Right lobe of liver (tissue), 6 donors: ENCODE measurements at regions not wholly inside any gene's neighbourhood (a gene's known extent, or its start where the extent isn't known, plus 50 kb on each side); places are given as distances from the start of the nearest gene placed in this dataset.

Source experiments
- ATAC-seq, 4 donors: fragments of 200-7000 bp; cut with Tn5 transposase; one replicate each; pipeline ENCODE4 v1.9.1; 2020; ENCODE audit warnings: mild to moderate bottlenecking in 4 of 4, moderate library complexity in 4 of 4
- DNase-seq, 3 donors: peaks; one replicate each; pipeline ENCODE4 v3.0.0-alpha.2; 2020
- H3K27ac ChIP-seq, 3 donors: fragments of 200-600 bp; one replicate each; pipeline ENCODE4 v1.8.0; 2022
- H3K27me3 ChIP-seq, 2 donors: fragments of 200-600 bp; one replicate each; pipeline ENCODE4 v1.8.0; 2022
- H3K36me3 ChIP-seq, 4 donors: fragments of 200-600 bp; sonication (generic) in 1 of 4; one replicate each; pipeline versions ENCODE4 v1.5.1 to v1.8.0; 2017 to 2022; ENCODE audit warnings: control low read depth in 1 of 4
- H3K4me1 ChIP-seq, 4 donors: fragments of 200-600 bp; sonication (generic) in 1 of 4; one replicate each; pipeline versions ENCODE4 v1.5.1 to v1.8.0; 2017 to 2022; ENCODE audit warnings: control low read depth in 1 of 4
- H3K4me3 ChIP-seq, 3 donors: fragments of 200-600 bp; one replicate each; pipeline ENCODE4 v1.8.0; 2022
- H3K9me3 ChIP-seq, 4 donors: fragments of 200-600 bp; sonication (generic) in 1 of 4; one replicate each; pipeline versions ENCODE4 v1.5.1 to v1.8.0; 2017 to 2022; ENCODE audit warnings: control low read depth in 1 of 4
- POLR2A ChIP-seq: fragments of 450-650 bp; IDR thresholded peaks from one replicate; pipeline ENCODE4 v1.6.1; 2017; ENCODE audit warnings: antibody characterized with exemption, mild to moderate bottlenecking
- WGBS: methylation state at CpG from one replicate; pipeline ENCODE4 v1.1.6; 2018; ENCODE audit warnings: low coverage, low lambda C conversion rate; ENCODE audit not compliant: insufficient coverage; ENCODE audit errors: missing lambda C conversion rate; 5-methylcytosine and 5-hydroxymethylcytosine counted together
- intact Hi-C, 2 donors: fragments of 100-400 bp; cut with DNase I; formaldehyde crosslinking; loops; one replicate each; pipeline versions ENCODE4 v1.11.2 to v1.14.1; 2022
- TF ChIP-seq, protein P1 (sequence below), 4 donors: fragments of 200-600 bp in 3 of 4; fragments of 450-650 bp in 1 of 4; IDR thresholded peaks; one replicate each; pipeline versions ENCODE4 v1.5.1 to v1.8.0; 2016 to 2022; ENCODE audit warnings: antibody characterized with exemption in 4 of 4, mild to moderate bottlenecking in 2 of 4
- donor health status: DM: no; HTN: yes; CAD: no.
- donor health status: DM: no; HTN: no; CAD: no.
- donor health status: DM: no; HTN: no; CAD: no.
- donor health status: DM: no; HTN: yes; CAD: no.
- donor health status: DM: no; HTN: yes; CAD: no.

DNA sequence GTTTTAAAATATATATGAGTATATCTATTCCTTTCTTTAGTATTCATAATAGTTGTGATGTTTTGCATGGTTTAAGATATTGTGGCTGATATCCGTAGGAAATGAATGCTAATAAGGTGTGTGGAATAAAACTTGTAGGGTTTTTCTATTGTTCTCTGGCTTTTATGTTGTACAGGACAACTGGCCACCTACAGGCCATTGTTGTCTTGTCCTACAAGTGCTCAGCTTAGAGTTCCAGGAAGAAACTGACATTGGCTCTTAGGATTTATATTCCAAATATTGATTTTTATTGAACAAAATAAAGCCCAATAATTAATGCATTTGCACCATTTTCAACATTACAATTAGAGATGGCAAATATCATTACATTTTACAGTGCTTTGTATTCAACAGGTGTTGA is 512.8 kb upstream of the TENM4 start:
- 27% methylated on average over 1 of the region's 1 CpG for WGBS
- ATAC-seq, result no peak
- Histone ChIP-seq H3K36me3 (no peaks in the 10 kb centered on the region), H3K4me3 (no peak overlapping the region), H3K27ac (no peak overlapping the region), H3K27me3 (no peaks in the 10 kb centered on the region), H3K9me3 (no peaks in the 10 kb centered on the region), H3K4me1 (no peaks in the 10 kb centered on the region)
- DNase-seq, result no peak
- TF ChIP-seq, protein P1, sequence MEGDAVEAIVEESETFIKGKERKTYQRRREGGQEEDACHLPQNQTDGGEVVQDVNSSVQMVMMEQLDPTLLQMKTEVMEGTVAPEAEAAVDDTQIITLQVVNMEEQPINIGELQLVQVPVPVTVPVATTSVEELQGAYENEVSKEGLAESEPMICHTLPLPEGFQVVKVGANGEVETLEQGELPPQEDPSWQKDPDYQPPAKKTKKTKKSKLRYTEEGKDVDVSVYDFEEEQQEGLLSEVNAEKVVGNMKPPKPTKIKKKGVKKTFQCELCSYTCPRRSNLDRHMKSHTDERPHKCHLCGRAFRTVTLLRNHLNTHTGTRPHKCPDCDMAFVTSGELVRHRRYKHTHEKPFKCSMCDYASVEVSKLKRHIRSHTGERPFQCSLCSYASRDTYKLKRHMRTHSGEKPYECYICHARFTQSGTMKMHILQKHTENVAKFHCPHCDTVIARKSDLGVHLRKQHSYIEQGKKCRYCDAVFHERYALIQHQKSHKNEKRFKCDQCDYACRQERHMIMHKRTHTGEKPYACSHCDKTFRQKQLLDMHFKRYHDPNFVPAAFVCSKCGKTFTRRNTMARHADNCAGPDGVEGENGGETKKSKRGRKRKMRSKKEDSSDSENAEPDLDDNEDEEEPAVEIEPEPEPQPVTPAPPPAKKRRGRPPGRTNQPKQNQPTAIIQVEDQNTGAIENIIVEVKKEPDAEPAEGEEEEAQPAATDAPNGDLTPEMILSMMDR (IDR thresholded peaks at IDR 0.05), result no peak
- no peak for TF ChIP-seq POLR2A
- intact Hi-C loops, result no loop called here

DNA sequence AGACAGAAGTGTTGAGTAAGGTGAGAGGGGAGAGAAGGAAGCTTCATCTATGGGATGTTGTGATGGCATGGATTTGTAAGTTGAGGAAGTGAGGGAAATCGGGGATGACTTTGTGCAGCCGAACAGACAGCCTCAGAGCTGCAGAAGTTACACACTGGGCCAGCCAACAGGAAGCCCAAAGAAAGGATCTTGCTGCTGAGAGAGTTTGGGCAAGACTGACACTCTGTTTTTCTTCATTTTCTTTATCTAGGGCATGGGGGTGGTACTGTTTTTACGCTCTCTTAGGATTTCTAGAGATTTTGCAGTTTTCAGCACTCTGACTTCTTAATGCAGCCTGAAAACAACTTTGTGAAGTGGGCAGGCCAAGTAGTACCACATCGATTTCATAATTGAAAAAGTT is 509.9 kb upstream of the TENM4 start:
- Histone ChIP-seq H3K4me1 (no peaks in the 10 kb centered on the region), H3K9me3 (no peaks in the 10 kb centered on the region), H3K4me3 (no peak overlapping the region), H3K27me3 (no peaks in the 10 kb centered on the region), H3K36me3 (no peaks in the 10 kb centered on the region), H3K27ac (no peak overlapping the region)
- WGBS, result 49% methylated on average over 3 of the region's 4 CpGs
- DNase-seq (no peak), ATAC-seq (no peak)
- no peak for TF ChIP-seq POLR2A
- TF ChIP-seq, protein P1 (IDR thresholded peaks at IDR 0.05), result no peak
- intact Hi-C loops, result no loop called here

DNA sequence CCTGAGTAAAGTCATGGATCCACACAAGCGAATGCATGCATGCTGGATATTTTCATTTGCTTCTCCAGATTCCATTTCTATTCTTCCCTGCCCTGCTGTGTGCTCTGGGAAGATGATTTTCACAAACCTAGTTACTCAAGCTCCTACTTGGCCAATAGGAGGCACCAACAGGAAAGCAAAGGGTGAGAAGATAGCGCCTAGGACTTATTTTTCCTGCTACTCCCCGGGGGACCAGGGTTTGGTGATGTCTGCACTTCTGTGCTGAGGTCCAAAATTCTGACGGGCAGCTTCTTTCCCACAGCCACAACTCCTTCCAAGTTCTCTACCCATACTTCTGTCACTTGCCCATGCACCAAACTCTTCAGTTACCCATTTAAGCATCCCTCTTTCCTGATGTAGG is 509.3 kb upstream of the TENM4 start:
- 58% methylated on average over 4 of the region's 4 CpGs for WGBS
- no peak for ATAC-seq
- no peak for DNase-seq
- Histone ChIP-seq H3K36me3 (no peaks in the 10 kb centered on the region), H3K27me3 (no peaks in the 10 kb centered on the region), H3K27ac (no peak overlapping the region), H3K4me1 (no peaks in the 10 kb centered on the region), H3K4me3 (no peak overlapping the region), H3K9me3 (no peaks in the 10 kb centered on the region)
- TF ChIP-seq, protein P1 (IDR thresholded peaks at IDR 0.05), result no peak
- TF ChIP-seq POLR2A, result no peak
- intact Hi-C loops, result no loop called here

DNA sequence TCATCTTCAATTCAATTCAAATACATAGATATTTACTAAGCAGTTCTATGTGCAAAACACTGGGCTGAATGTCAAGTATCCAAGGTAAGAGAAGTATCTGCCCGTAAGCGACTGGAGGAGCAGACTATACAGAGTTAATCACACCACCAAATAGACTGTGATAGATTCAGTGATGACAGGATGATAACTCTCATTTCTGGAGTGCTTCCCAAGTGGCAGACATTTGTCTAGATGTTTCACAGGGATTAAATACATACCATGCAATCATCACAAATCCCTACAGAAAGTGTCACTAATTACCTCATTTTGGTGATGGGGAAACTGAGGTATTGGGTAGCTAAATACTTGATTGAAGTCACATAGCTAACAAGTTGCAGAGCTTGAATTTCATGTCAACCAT is 508.7 kb upstream of the TENM4 start:
- Histone ChIP-seq H3K9me3 (no peaks in the 10 kb centered on the region), H3K27me3 (no peaks in the 10 kb centered on the region), H3K4me3 (no peak overlapping the region), H3K4me1 (no peaks in the 10 kb centered on the region), H3K27ac (no peak overlapping the region), H3K36me3 (no peaks in the 10 kb centered on the region)
- intact Hi-C loops, result no loop called here
- WGBS, result 56% methylated on average over 2 of the region's 2 CpGs
- DNase-seq, result no peak
- TF ChIP-seq, protein P1 (IDR thresholded peaks at IDR 0.05), result no peak
- no peak for TF ChIP-seq POLR2A
- no peak for ATAC-seq

DNA sequence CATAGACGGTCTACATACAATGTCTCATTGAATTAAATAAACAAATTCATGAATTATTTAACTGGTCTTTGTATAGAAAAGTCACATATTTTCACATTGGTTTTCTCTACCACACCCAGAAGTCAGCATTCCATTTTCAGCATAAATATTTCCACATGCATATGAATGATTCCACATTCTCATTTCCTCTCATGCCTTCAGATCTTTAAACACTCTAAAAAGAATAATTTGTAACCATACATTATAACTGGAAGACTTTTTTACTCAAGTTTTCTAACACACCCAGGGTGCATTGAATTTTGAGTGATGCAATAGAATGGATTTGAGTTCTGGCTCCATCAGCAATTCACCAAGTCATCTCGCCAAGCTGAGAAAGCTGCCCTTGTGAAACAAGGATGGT is 501.8 kb upstream of the TENM4 start:
- Histone ChIP-seq H3K36me3 (no peaks in the 10 kb centered on the region), H3K27me3 (no peaks in the 10 kb centered on the region), H3K4me1 (no peaks in the 10 kb centered on the region), H3K4me3 (no peak overlapping the region), H3K9me3 (no peaks in the 10 kb centered on the region), H3K27ac (no peak overlapping the region)
- DNase-seq (no peak), ATAC-seq (no peak)
- TF ChIP-seq POLR2A, result no peak
- TF ChIP-seq, protein P1 (IDR thresholded peaks at IDR 0.05), result no peak
- intact Hi-C loops, result no loop called here
- 59% methylated on average over 2 of the region's 2 CpGs for WGBS
